A549 (cell line): ENCODE measurements at regions not wholly inside any gene's neighbourhood (a gene's known extent, or its start where the extent isn't known, plus 50 kb on each side); places are given as distances from the start of the nearest gene placed in this dataset.

Experiments
- ATAC-seq, 2 experiments: fragments of 200-7000 bp in 1 of 2; fragments of >200 bp in 1 of 2; cut with Nextera tagmentation in 1 of 2; cut with Tn5 transposase in 1 of 2; 3 replicates each; pipeline versions ENCODE4 v1.8.0 to v1.9.1; 2018 to 2020; ENCODE audit warnings: mild to moderate bottlenecking in 1 of 2, moderate library complexity in 1 of 2
- CTCF ChIA-PET: fragments of 300-600 bp; sonication (Branson Sonifier 250); formaldehyde crosslinking; extraction: SDS; loops from one replicate; lab custom pipeline; 2021; ENCODE audit warnings: antibody characterized with exemption, inconsistent platforms; lab: Yijun Ruan, JAX
- POLR2A ChIA-PET: fragments of 350-600 bp; formaldehyde crosslinking; extraction: SDS; loops from one replicate; lab custom pipeline; 2021; ENCODE audit warnings: antibody characterized with exemption, inconsistent platforms; lab: Yijun Ruan, JAX
- DNase-seq, 2 experiments: peaks; one replicate each; pipeline versions ENCODE4 v3.0.0 to v3.0.0-alpha.2; 2011 to 2016; ENCODE audit warnings: low read depth in 1 of 2, low spot score in 1 of 2
- FAIRE-seq: peaks from 2 replicates; lab custom pipeline; 2011; peaks lifted over from hg19 to GRCh38; lab: Jason Lieb, UNC
- H3K27ac ChIP-seq, 2 experiments: fragments of >200 bp; sonication (Bioruptor Twin); formaldehyde crosslinking; 3 replicates each; pipeline ENCODE4 v1.5.1; 2016 to 2017
- H3K4me1 ChIP-seq: fragments of >200 bp; sonication (Bioruptor Twin); formaldehyde crosslinking; 3 replicates; pipeline ENCODE4 v1.6.1; 2016
- H3K4me2 ChIP-seq: fragments of >200 bp; sonication (Bioruptor Twin); formaldehyde crosslinking; 3 replicates; pipeline ENCODE4 v1.6.1; 2016
- H3K4me3 ChIP-seq: fragments of >200 bp; sonication (Bioruptor Twin); formaldehyde crosslinking; 3 replicates; pipeline ENCODE4 v1.5.1; 2016
- H3K9me3 ChIP-seq: fragments of >200 bp; sonication (Bioruptor Twin); formaldehyde crosslinking; 3 replicates; pipeline ENCODE4 v1.6.1; 2016
- BHLHE40 ChIP-seq: IDR thresholded peaks from 2 replicates; pipeline ENCODE4 v1.6.1; 2012; ENCODE audit warnings: low read depth, low read length, inconsistent platforms
- CBX8 ChIP-seq: fragments of 200-600 bp; sonication (generic); IDR thresholded peaks from 2 replicates; pipeline ENCODE4 v1.6.1; 2016
- FOSB ChIP-seq: fragments of 250-450 bp; sonication (Bioruptor Pico); IDR thresholded peaks from 2 replicates; pipeline ENCODE4 v1.5.0; 2020; ENCODE audit warnings: mild to moderate bottlenecking, moderate library complexity
- HOXB13 ChIP-seq: fragments of 250-450 bp; sonication (Bioruptor Pico); IDR thresholded peaks from 2 replicates; pipeline ENCODE4 v1.5.0; 2020; ENCODE audit warnings: low read depth, mild to moderate bottlenecking, moderate library complexity
- HOXB5 ChIP-seq: fragments of 250-450 bp; sonication (Bioruptor Pico); IDR thresholded peaks from 2 replicates; pipeline ENCODE4 v1.5.0; 2020; ENCODE audit warnings: mild to moderate bottlenecking, moderate library complexity
- JUN ChIP-seq, 2 experiments: fragments of >200 bp; sonication (Bioruptor Twin); formaldehyde crosslinking; IDR thresholded peaks; 2 replicates in 1 of 2; 3 replicates in 1 of 2; pipeline ENCODE4 v1.6.1; 2016 to 2017
- MAFK ChIP-seq: fragments of 450-650 bp; IDR thresholded peaks from 2 replicates; pipeline ENCODE4 v1.6.1; 2014; ENCODE audit not compliant: partially characterized antibody
- POLR2A ChIP-seq: IDR thresholded peaks from 2 replicates; pipeline ENCODE4 v1.6.1; 2012; ENCODE audit warnings: mild to moderate bottlenecking, low read length
- POLR2AphosphoS2 ChIP-seq: conservative IDR thresholded peaks from 2 replicates; pipeline ENCODE4 v1.6.1; 2012; ENCODE audit warnings: low read length, improper control_type of control experiment, inconsistent platforms
- RNF2 ChIP-seq: fragments of 200-600 bp; sonication (generic); IDR thresholded peaks from 2 replicates; pipeline ENCODE4 v1.6.1; 2016; ENCODE audit warnings: low read depth, mild to moderate bottlenecking, antibody characterized with exemption, moderate library complexity, borderline replicate concordance
- TP53 ChIP-seq: fragments of 250-450 bp; sonication (Bioruptor Pico); IDR thresholded peaks from 2 replicates; pipeline ENCODE4 v1.5.0; 2021; ENCODE audit warnings: mild to moderate bottlenecking, moderate library complexity
- ZFP36 ChIP-seq: fragments of 450-650 bp; IDR thresholded peaks from 2 replicates; pipeline ENCODE4 v1.6.1; 2014; ENCODE audit warnings: borderline replicate concordance; ENCODE audit not compliant: partially characterized antibody
- ZNF302 ChIP-seq: fragments of 250-450 bp; sonication (Bioruptor Pico); IDR thresholded peaks from 2 replicates; pipeline ENCODE4 v1.9.0; 2021; ENCODE audit warnings: inconsistent platforms, mild to moderate bottlenecking, moderate library complexity
- ZSCAN20 ChIP-seq: fragments of 250-450 bp; sonication (Bioruptor Pico); IDR thresholded peaks from 2 replicates; pipeline ENCODE4 v1.8.0; 2022; ENCODE audit warnings: mild to moderate bottlenecking, moderate library complexity
- WGBS: methylation state at CpG from one replicate; pipeline ENCODE4 v1.1.6; 2017; ENCODE audit errors: missing lambda C conversion rate; 5-methylcytosine and 5-hydroxymethylcytosine counted together
- TF ChIP-seq, protein P1 (sequence below): fragments of >200 bp; sonication (Bioruptor Twin); formaldehyde crosslinking; IDR thresholded peaks from 2 replicates; pipeline ENCODE4 v1.6.1; 2016
- TF ChIP-seq, protein P2 (sequence below): IDR thresholded peaks from 2 replicates; pipeline ENCODE4 v1.6.1; 2012
- TF ChIP-seq, protein P3 (sequence below): fragments of 150-350 bp; IDR thresholded peaks from 2 replicates; pipeline ENCODE4 v1.6.1; 2014; ENCODE audit warnings: low read depth, mild to moderate bottlenecking, low read length
- TF ChIP-seq, protein P4 (sequence below): fragments of 450-650 bp; IDR thresholded peaks from 2 replicates; pipeline ENCODE4 v1.6.1; 2014; ENCODE audit warnings: antibody characterized with exemption
- TF ChIP-seq, protein P5 (sequence below): fragments of 200-600 bp; sonication (generic); IDR thresholded peaks from 2 replicates; pipeline ENCODE4 v1.6.1; 2016; ENCODE audit warnings: antibody characterized with exemption, mild to moderate bottlenecking, moderate library complexity

DNA sequence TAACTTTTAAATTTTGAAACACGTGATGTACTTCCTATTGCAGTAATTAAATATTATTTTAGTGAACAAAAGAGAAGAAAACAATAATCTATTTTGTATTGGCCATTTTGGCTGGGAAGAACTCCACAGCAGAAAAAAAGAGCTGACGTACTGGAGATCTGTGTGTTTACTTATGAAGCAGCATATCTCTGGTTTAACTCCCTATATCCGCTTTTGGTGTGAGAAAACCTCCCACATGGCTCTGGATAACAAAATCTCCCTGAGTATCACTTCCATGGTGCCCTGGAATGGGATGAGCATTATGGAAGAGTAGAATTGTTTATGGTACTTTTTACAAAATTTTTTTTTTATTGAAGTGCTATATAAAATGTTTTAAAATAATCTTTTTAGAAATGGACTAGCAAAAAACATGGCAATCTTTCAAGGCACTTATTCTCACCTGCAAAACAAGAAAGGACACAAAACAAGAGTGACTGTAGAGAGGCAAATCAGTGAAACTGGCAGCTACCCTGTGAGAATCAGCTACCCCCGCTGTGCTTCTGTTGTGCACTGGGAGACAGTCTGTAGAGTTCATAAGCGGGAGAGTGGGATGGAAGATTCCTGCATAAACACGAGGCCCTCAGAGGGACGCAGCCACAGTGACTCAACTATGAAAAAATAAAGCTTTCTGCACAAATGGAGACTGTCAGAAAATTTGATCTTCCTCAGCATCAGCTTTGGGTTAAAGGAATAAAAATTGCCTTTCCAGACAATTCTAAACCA is 762.2 kb upstream of the HS6ST1 start:
- Histone ChIP-seq H3K4me1 (no peaks in the 10 kb centered on the region), H3K4me3 (no peak overlapping the region), H3K4me2 (no peak overlapping the region), H3K9me3 (no peaks in the 10 kb centered on the region), H3K27ac (no peak overlapping the region)
- 5% methylated on average over 7 of the region's 7 CpGs for WGBS
- no peak for DNase-seq
- ChIA-PET POLR2A (no interaction called here), CTCF (no interaction called here)
- no peak for ATAC-seq
- FAIRE-seq = no peak
- no peak for TF ChIP-seq MAFK
- TF ChIP-seq, protein P1, sequence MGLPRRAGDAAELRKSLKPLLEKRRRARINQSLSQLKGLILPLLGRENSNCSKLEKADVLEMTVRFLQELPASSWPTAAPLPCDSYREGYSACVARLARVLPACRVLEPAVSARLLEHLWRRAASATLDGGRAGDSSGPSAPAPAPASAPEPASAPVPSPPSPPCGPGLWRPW = no peak
- TF ChIP-seq ZNF302 = no peak
- TF ChIP-seq HOXB5 (CRISPR knock-in tag) = no peak
- TF ChIP-seq, protein P2, sequence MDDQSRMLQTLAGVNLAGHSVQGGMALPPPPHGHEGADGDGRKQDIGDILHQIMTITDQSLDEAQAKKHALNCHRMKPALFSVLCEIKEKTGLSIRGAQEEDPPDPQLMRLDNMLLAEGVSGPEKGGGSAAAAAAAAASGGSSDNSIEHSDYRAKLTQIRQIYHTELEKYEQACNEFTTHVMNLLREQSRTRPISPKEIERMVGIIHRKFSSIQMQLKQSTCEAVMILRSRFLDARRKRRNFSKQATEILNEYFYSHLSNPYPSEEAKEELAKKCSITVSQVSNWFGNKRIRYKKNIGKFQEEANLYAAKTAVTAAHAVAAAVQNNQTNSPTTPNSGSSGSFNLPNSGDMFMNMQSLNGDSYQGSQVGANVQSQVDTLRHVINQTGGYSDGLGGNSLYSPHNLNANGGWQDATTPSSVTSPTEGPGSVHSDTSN = no peak

DNA sequence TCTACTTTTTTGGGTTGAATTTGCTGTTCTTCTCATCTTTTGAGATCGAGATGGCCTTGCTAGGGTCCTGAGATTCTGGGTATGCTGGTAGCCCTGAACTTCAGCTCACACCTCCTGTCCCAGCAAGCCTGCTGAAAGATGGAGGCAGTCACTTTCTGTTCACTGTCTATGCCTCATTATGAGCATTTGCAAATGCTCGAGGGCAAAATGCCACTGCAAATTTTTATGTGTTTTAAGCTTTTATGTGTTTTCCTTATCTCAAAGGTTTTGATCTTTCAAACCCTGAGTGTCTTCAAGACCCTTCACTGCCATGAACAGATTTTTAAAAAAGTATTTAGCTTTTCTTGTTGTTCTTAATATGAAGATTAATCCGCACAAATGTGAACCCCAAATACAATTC is 766.7 kb upstream of the HS6ST1 start:
- H3K9me3 ChIP-seq = no peaks in the 10 kb centered on the region
- H3K4me3 ChIP-seq = no peak overlapping the region
- ChIA-PET POLR2A (no interaction called here), CTCF (no interaction called here)
- 4% methylated on average over 3 of the region's 3 CpGs for WGBS
- H3K4me1 ChIP-seq = no peaks in the 10 kb centered on the region
- TF ChIP-seq, protein P3, sequence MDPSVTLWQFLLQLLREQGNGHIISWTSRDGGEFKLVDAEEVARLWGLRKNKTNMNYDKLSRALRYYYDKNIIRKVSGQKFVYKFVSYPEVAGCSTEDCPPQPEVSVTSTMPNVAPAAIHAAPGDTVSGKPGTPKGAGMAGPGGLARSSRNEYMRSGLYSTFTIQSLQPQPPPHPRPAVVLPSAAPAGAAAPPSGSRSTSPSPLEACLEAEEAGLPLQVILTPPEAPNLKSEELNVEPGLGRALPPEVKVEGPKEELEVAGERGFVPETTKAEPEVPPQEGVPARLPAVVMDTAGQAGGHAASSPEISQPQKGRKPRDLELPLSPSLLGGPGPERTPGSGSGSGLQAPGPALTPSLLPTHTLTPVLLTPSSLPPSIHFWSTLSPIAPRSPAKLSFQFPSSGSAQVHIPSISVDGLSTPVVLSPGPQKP = no peak
- TF ChIP-seq POLR2AphosphoS2 (no peak), ZSCAN20 (no peak), ZFP36 (no peak), JUN (IDR thresholded peaks at IDR 0.05) (no peak)
- H3K4me2 ChIP-seq = no peak overlapping the region
- ATAC-seq (no peak), FAIRE-seq (no peak), DNase-seq (no peak)
- H3K27ac ChIP-seq = no peak overlapping the region

DNA sequence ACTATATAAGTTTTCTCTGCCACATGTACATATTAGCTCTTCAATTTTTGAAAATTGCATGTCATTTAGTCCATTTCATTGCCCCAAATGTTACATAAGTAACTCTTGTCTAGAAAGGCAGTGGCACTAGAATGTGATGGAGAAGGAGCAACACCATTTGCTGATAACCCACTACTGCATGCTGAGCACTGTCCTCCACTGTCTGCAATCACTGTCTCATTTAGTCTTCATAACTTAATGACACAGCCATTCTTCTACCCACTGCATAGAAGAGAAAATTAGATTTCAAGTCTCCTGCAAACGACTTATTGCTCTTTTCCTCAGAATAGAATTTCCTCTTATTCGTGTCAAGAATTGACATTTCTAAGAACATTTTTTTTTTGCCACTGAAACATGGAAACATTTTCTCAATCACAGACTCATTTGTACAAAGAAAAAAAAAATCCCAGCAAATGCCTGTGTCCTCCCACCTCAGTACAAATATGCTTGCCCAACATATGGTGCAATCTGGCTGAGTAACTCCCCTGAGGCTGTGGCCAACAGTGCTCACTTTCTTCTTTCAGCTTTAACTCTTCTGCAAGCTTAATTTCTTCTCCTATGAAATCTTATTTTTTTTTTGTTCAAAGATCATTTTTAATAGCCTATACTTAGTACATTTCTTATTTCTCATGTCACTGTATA is 768.6 kb upstream of the HS6ST1 start:
- H3K4me2 ChIP-seq = no peak overlapping the region
- ChIA-PET POLR2A (no interaction called here), CTCF (no interaction called here)
- WGBS = 0% methylated on average over 2 of the region's 2 CpGs
- no peak for DNase-seq
- H3K4me3 ChIP-seq = no peak overlapping the region
- no peaks in the 10 kb centered on the region for H3K9me3 ChIP-seq
- no peak for FAIRE-seq
- TF ChIP-seq FOSB (CRISPR knock-in tag) = no peak
- TF ChIP-seq HOXB13 (CRISPR knock-in tag) = no peak
- TF ChIP-seq ZNF302 = no peak
- TF ChIP-seq, protein P4, sequence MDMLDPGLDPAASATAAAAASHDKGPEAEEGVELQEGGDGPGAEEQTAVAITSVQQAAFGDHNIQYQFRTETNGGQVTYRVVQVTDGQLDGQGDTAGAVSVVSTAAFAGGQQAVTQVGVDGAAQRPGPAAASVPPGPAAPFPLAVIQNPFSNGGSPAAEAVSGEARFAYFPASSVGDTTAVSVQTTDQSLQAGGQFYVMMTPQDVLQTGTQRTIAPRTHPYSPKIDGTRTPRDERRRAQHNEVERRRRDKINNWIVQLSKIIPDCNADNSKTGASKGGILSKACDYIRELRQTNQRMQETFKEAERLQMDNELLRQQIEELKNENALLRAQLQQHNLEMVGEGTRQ = no peak
- no peak for TF ChIP-seq POLR2A
- no peak for TF ChIP-seq CBX8
- no peak for TF ChIP-seq BHLHE40
- TF ChIP-seq, protein P5, sequence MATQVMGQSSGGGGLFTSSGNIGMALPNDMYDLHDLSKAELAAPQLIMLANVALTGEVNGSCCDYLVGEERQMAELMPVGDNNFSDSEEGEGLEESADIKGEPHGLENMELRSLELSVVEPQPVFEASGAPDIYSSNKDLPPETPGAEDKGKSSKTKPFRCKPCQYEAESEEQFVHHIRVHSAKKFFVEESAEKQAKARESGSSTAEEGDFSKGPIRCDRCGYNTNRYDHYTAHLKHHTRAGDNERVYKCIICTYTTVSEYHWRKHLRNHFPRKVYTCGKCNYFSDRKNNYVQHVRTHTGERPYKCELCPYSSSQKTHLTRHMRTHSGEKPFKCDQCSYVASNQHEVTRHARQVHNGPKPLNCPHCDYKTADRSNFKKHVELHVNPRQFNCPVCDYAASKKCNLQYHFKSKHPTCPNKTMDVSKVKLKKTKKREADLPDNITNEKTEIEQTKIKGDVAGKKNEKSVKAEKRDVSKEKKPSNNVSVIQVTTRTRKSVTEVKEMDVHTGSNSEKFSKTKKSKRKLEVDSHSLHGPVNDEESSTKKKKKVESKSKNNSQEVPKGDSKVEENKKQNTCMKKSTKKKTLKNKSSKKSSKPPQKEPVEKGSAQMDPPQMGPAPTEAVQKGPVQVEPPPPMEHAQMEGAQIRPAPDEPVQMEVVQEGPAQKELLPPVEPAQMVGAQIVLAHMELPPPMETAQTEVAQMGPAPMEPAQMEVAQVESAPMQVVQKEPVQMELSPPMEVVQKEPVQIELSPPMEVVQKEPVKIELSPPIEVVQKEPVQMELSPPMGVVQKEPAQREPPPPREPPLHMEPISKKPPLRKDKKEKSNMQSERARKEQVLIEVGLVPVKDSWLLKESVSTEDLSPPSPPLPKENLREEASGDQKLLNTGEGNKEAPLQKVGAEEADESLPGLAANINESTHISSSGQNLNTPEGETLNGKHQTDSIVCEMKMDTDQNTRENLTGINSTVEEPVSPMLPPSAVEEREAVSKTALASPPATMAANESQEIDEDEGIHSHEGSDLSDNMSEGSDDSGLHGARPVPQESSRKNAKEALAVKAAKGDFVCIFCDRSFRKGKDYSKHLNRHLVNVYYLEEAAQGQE = no peak
- TF ChIP-seq RNF2 = no peak
- no peak for TF ChIP-seq TP53
- TF ChIP-seq, all 56 proteins: peak for 0
- Histone ChIP-seq H3K27ac (no peak overlapping the region), H3K4me1 (no peaks in the 10 kb centered on the region)
- ATAC-seq = no peak
